GM12865 (cell line): ENCODE measurements at regions not wholly inside any gene's neighbourhood (a gene's known extent, or its start where the extent isn't known, plus 50 kb on each side); places are given as distances from the start of the nearest gene placed in this dataset.
A peak's percentile ranks its signal among the peaks of the same experiment; 100 is the strongest.

Experiments used
- DNase-seq: peaks from one replicate; pipeline ENCODE4 v3.0.0; 2010; ENCODE audit warnings: low read depth
- H3K4me3 ChIP-seq: 2 replicates; pipeline ENCODE4 v1.5.1; 2011; ENCODE audit warnings: mild to moderate bottlenecking, low read depth, low read length, control low read depth
- TF ChIP-seq, protein P1 (sequence below): IDR thresholded peaks from 2 replicates; pipeline ENCODE4 v1.5.1; 2011; ENCODE audit warnings: low read length, control low read depth, low read depth, inconsistent platforms; ENCODE audit not compliant: insufficient read depth; ENCODE audit errors: missing control alignments

GRCh38 chr1:184900507-184900906, 73.8 kb downstream of the NIBAN1 start:
- DNase-seq: no peak
- TF ChIP-seq, protein P1, sequence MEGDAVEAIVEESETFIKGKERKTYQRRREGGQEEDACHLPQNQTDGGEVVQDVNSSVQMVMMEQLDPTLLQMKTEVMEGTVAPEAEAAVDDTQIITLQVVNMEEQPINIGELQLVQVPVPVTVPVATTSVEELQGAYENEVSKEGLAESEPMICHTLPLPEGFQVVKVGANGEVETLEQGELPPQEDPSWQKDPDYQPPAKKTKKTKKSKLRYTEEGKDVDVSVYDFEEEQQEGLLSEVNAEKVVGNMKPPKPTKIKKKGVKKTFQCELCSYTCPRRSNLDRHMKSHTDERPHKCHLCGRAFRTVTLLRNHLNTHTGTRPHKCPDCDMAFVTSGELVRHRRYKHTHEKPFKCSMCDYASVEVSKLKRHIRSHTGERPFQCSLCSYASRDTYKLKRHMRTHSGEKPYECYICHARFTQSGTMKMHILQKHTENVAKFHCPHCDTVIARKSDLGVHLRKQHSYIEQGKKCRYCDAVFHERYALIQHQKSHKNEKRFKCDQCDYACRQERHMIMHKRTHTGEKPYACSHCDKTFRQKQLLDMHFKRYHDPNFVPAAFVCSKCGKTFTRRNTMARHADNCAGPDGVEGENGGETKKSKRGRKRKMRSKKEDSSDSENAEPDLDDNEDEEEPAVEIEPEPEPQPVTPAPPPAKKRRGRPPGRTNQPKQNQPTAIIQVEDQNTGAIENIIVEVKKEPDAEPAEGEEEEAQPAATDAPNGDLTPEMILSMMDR: no peak
- no peak overlapping the region for H3K4me3 ChIP-seq

DNA sequence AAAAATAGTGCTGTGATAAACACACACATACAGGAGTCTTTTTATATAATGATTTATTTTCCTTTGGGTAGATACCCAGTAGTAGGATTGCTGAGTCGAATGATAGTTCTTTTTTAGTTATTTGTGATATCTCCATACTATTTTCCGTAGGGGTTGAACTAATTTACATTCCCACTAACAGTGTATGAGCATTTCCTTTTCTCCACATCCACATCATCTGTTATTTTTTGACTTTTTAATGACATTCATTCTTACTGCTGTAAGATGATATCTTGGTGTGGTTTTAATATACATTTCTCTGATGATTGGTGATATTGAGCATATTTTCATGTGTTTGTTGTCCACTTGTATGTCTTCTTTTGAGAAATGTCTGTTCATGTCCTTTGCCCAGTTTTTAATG, 78.3 kb downstream of the NIBAN1 start:
- DNase-seq: no peak
- TF ChIP-seq, protein P1: no peak
- no peak overlapping the region for H3K4me3 ChIP-seq

- no peak overlapping the region for H3K4me3 ChIP-seq
- TF ChIP-seq, protein P1: no peak
- no peak for DNase-seq
Observed at GRCh38 chr1:184895086-184895485, 79.2 kb downstream of the NIBAN1 start.

DNA sequence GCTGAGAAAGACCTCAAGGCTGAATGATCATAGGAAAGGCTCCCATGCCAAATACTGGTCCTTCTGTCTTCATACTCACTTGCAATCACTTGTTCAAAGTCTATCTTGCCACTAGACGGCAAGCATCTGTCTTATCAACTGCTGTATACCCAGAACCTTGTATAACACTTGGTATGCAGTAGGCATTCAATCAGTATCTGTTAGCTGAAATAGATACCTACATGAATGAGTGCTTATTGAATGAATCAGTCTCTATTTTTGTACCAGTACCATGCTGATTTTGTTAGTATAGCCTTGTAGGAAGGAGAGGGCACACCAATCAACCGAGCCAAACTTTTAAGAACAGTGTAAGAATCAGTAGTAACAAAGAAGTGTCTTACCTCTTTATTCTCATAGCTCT, 80.6 kb downstream of the NIBAN1 start:
- DNase-seq: no peak
- TF ChIP-seq, protein P1: no peak
- H3K4me3 ChIP-seq: no peak overlapping the region

GRCh38 chr1:184892116-184892515, 82.2 kb downstream of the NIBAN1 start:
- DNase-seq: peak; percentile 67
- TF ChIP-seq, protein P1: no peak
- no peak overlapping the region for H3K4me3 ChIP-seq

GRCh38 chr1:184891440-184891839, 82.9 kb downstream of the NIBAN1 start:
- no peak overlapping the region for H3K4me3 ChIP-seq
- TF ChIP-seq, protein P1: no peak

GRCh38 chr1:184890539-184890973, 83.8 kb downstream of the NIBAN1 start:
- TF ChIP-seq, protein P1: no peak
- DNase-seq: peak; percentile 32
- H3K4me3 ChIP-seq: no peak overlapping the region

More at GRCh38 chr1:184891440-184891839, 82.9 kb downstream of the NIBAN1 start:
- no peak for DNase-seq
